ENCODE measurements at regions not wholly inside any gene's neighbourhood (a gene's known extent, or its start where the extent isn't known, plus 50 kb on each side); places are given as distances from the start of the nearest gene placed in this dataset.

GRCh38 chr7:115223959-115224358 lies 302.1 kb downstream of the MDFIC start:
- Histone ChIP-seq H3K4me2 (ENCODE audit: insufficient read depth in 1 of 2, low read depth in 2 of 2, low read length in 2 of 2) (no peak overlapping the region), H2AFZ (ENCODE audit: low read length) (no peak overlapping the region), H2BK120ac (replicated peaks; ENCODE audit: low read depth, low read length) (no peak overlapping the region), H3K79me2 (ENCODE audit: control insufficient read depth in 1 of 2, insufficient read depth in 2 of 2, low read length in 2 of 2) (no peaks in the 10 kb centered on the region), H3K18ac (ENCODE audit: extremely low read depth, low read length) (no peak overlapping the region), H3K27me3 (replicated peaks in 1 of 4; ENCODE audit: control insufficient read depth in 3 of 4, extremely low read depth in 1 of 4, insufficient read depth in 3 of 4, low read length in 3 of 4) (peaks cover 33 to 70% (median 55%) of the 10 kb centered on the region in 4 experiments), H2BK12ac (ENCODE audit: low read depth, low read length) (no peak overlapping the region), H3K23ac (ENCODE audit: insufficient read length) (no peak overlapping the region), H3K27ac (ENCODE audit: low read depth, low read length) (no peak overlapping the region), H3K4ac (replicated peaks; ENCODE audit: insufficient read length, low read depth, low read length) (no peak overlapping the region), H4K20me1 (replicated peaks in 1 of 2; ENCODE audit: control insufficient read depth in 1 of 2, insufficient read depth in 2 of 2, low read length in 2 of 2) (peaks cover 4 to 5% of the 10 kb centered on the region in 2 experiments), H3K36me3 (ENCODE audit: control insufficient read depth in 2 of 4, insufficient read depth in 4 of 4, low read length in 3 of 4) (no peaks in the 10 kb centered on the region), H2BK20ac (ENCODE audit: low read length) (no peak overlapping the region), H2AK5ac (ENCODE audit: low read depth, low read length) (no peak overlapping the region), H3K14ac (ENCODE audit: insufficient read length) (no peak overlapping the region), H2BK5ac (ENCODE audit: low read depth, low read length) (no peak overlapping the region), H2BK15ac (ENCODE audit: low read length) (no peak overlapping the region), H3K9me3 (ENCODE audit: insufficient read depth in 2 of 2, low read depth in 1 of 2, low read length in 1 of 2) (no peaks in the 10 kb centered on the region), H4K8ac (ENCODE audit: extremely low read depth, insufficient read depth, low read length) (no peak overlapping the region), H3K9ac (replicated peaks in 1 of 4; ENCODE audit: extremely low read depth in 1 of 4, low read depth in 3 of 4, low read length in 3 of 4) (no peak overlapping the region), H4K91ac (replicated peaks; ENCODE audit: insufficient read length, low read length) (no peak overlapping the region), H3K79me1 (ENCODE audit: low read depth, low read length) (no peaks in the 10 kb centered on the region), H3K4me1 (replicated peaks in 1 of 4; ENCODE audit: control insufficient read depth in 3 of 4, insufficient read depth in 4 of 4, low read length in 3 of 4) (peaks cover 3 to 8% (median 4%) of the 10 kb centered on the region in 4 experiments; a peak in 5 of 7 replicates), H3K23me2 (ENCODE audit: low read depth, low read length) (no peaks in the 10 kb centered on the region), H4K5ac (ENCODE audit: insufficient read length, low read depth, low read length) (no peak overlapping the region), H3K4me3 (ENCODE audit: extremely low read depth in 1 of 4, insufficient read depth in 2 of 4, low read depth in 3 of 4, low read length in 4 of 4) (no peak overlapping the region), H3K56ac (replicated peaks; ENCODE audit: insufficient read length, low read depth, low read length) (no peak overlapping the region)
- ChIA-PET CTCF (ENCODE audit: partially characterized antibody) (no interaction called here), POLR2A (ENCODE audit: partially characterized antibody) (no interaction called here)
- no peak for TF ChIP-seq CHD2 (IDR thresholded peaks at IDR 0.05; ENCODE audit: low read length)
- no peak for TF ChIP-seq CBX8 (IDR thresholded peaks at IDR 0.05; ENCODE audit: borderline replicate concordance, low read depth, low read length)
- 72% methylated on average over 1 of the region's 1 CpG; no CpG with 5 or more reads in 1 of the 2 experiments for WGBS, 2 experiments (ENCODE audit: extremely low coverage in 1 of 2, insufficient coverage in 1 of 2, insufficient read length in 1 of 2, insufficient replicate concordance in 2 of 2, low coverage in 1 of 2, low lambda C conversion rate in 2 of 2, missing lambda C conversion rate in 1 of 2)
- FAIRE-seq: no peak
- DNase-seq (ENCODE audit: low read depth in 1 of 2, low spot score in 2 of 2): no peak
